ENCODE measurements at regions not wholly inside any gene's neighbourhood (a gene's known extent, or its start where the extent isn't known, plus 50 kb on each side); places are given as distances from the start of the nearest gene placed in this dataset.

- ATAC-seq (no peak), DNase-seq (no peak)
- no peak overlapping the region for H3K27ac ChIP-seq
- no peaks in the 10 kb centered on the region for H3K9me3 ChIP-seq
- H3K4me1 ChIP-seq: no peaks in the 10 kb centered on the region
- no peaks in the 10 kb centered on the region for H3K36me3 ChIP-seq
- no peak overlapping the region for H3K4me3 ChIP-seq
- H3K27me3 ChIP-seq (ENCODE audit: low read depth): no peaks in the 10 kb centered on the region
- intact Hi-C loops (cut with DNase I): no loop called here
- TF ChIP-seq CTCF (IDR thresholded peaks at IDR 0.05): no peak
Observed at GRCh38 chr1:244288663-244289062, 163.0 kb downstream of the ADSS2 start.

GRCh38 chr1:244289991-244290785 is 161.5 kb downstream of the ADSS2 start:
- no peak for TF ChIP-seq CTCF (IDR thresholded peaks at IDR 0.05)
- Histone ChIP-seq H3K4me1 (no peaks in the 10 kb centered on the region), H3K27me3 (ENCODE audit: low read depth) (no peaks in the 10 kb centered on the region), H3K36me3 (no peaks in the 10 kb centered on the region), H3K9me3 (no peaks in the 10 kb centered on the region), H3K27ac (no peak overlapping the region), H3K4me3 (no peak overlapping the region)
- intact Hi-C loops (cut with DNase I): no loop called here
- ATAC-seq: no peak
- no peak for DNase-seq

GRCh38 chr1:244291236-244292201 is 160.2 kb downstream of the ADSS2 start:
- H3K27ac ChIP-seq: no peak overlapping the region
- no peak overlapping the region for H3K4me3 ChIP-seq
- no peaks in the 10 kb centered on the region for H3K36me3 ChIP-seq
- intact Hi-C loops (cut with DNase I): no loop called here
- no peak for TF ChIP-seq CTCF (IDR thresholded peaks at IDR 0.05)
- no peaks in the 10 kb centered on the region for H3K4me1 ChIP-seq
- H3K27me3 ChIP-seq (ENCODE audit: low read depth): no peaks in the 10 kb centered on the region
- DNase-seq (no peak), ATAC-seq (no peak)
- H3K9me3 ChIP-seq: no peaks in the 10 kb centered on the region

DNA sequence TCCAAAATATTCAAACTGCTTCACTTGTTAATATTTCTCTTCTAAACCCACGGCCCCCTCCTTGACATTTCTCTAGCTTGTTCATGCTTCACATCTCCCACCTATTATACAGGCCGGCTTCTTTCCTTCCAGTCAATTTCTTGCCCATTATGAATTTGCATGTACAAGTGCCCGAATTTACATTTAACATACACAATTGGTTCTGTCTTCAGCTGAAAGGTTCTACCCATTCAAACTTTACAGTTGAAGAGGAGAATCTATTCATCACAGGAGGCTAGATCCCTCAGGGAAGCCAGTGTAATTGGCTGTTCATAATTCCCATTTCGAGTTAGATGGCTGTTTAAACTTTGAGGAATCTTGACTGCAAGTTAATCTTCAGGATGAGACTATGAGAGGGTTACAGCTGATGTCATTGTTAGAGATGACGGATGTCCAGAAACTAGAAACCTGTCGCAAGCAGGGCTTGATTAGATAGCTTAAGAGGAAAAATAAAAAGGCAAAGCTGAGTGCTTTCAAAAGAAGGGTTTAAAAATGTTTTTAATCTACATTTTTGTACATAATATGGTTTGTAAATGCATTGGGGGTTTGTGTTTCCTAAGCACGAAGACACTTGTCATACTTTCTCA is 157.0 kb downstream of the ADSS2 start:
- TF ChIP-seq CTCF (IDR thresholded peaks at IDR 0.05): no peak
- intact Hi-C loops (cut with DNase I): no loop called here

DNA sequence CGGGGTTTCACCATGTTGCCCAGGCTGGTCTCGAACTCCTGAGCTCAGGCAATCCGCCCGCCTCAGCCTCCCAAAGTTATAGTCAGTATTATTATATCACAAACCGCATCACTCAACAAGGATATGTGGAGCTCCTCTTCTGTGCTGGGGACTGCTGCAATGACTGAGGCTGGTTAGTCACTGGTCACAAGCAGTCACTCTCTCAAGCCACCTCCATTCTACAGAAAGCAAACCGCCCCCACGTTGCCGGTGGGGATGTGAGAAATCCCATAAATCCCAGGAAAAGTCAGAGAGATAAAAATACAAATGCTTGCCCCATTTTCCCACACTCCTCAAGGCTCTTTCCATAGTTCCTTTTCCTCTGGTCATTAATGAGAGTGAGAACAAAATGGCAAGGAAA is 155.7 kb downstream of the ADSS2 start:
- ATAC-seq (no peak), DNase-seq (no peak)
- H3K9me3 ChIP-seq: no peaks in the 10 kb centered on the region
- intact Hi-C loops (cut with DNase I): no loop called here
- H3K4me3 ChIP-seq: no peak overlapping the region
- no peak for TF ChIP-seq CTCF (IDR thresholded peaks at IDR 0.05)
- H3K27ac ChIP-seq: no peak overlapping the region
- H3K4me1 ChIP-seq: peaks cover 4% of the 10 kb centered on the region
- H3K27me3 ChIP-seq (ENCODE audit: low read depth): no peaks in the 10 kb centered on the region
- no peaks in the 10 kb centered on the region for H3K36me3 ChIP-seq

More for the DNA sequence above, 157.0 kb downstream of the ADSS2 start:
- Histone ChIP-seq H3K27ac (no peak overlapping the region), H3K9me3 (no peaks in the 10 kb centered on the region), H3K27me3 (ENCODE audit: low read depth) (no peaks in the 10 kb centered on the region), H3K4me3 (no peak overlapping the region), H3K36me3 (no peaks in the 10 kb centered on the region), H3K4me1 (peaks cover 4% of the 10 kb centered on the region)
- DNase-seq (no peak), ATAC-seq (no peak)

All from lower lobe of right lung (tissue), 2 donors.